GM12891 (cell line): ENCODE measurements at regions not wholly inside any gene's neighbourhood (a gene's known extent, or its start where the extent isn't known, plus 50 kb on each side); places are given as distances from the start of the nearest gene placed in this dataset.

Experiments used
- DNase-seq: peaks from one replicate; pipeline ENCODE4 v3.0.0; 2011; ENCODE audit warnings: low spot score; ENCODE audit not compliant: insufficient read length
- FAIRE-seq: peaks from 2 replicates; lab custom pipeline; 2011; peaks lifted over from hg19 to GRCh38; lab: Jason Lieb, UNC
- PAX5 ChIP-seq: IDR thresholded peaks from 2 replicates; pipeline ENCODE4 v1.6.1; 2011; ENCODE audit warnings: low read length, moderate library complexity, mild to moderate bottlenecking; ENCODE audit not compliant: insufficient read depth, severe bottlenecking
- POLR2A ChIP-seq: IDR thresholded peaks from 2 replicates; pipeline ENCODE4 v1.6.1; 2011; ENCODE audit warnings: low read depth, low read length, control low read depth
- POLR2AphosphoS5 ChIP-seq: IDR thresholded peaks from 2 replicates; pipeline ENCODE4 v1.6.1; 2011; ENCODE audit warnings: low read depth, low read length, control low read depth
- POU2F2 ChIP-seq: IDR thresholded peaks from 2 replicates; pipeline ENCODE4 v1.6.1; 2011; ENCODE audit warnings: low read depth, mild to moderate bottlenecking, control low read depth, low read length, moderate library complexity
- SPI1 ChIP-seq: IDR thresholded peaks from 2 replicates; pipeline ENCODE4 v1.6.1; 2011; ENCODE audit warnings: low read depth, low read length, control low read depth
- TAF1 ChIP-seq: IDR thresholded peaks from 2 replicates; pipeline ENCODE4 v1.6.1; 2011; ENCODE audit warnings: low read depth, low read length, control low read depth

- FAIRE-seq = no peak
- no peak for TF ChIP-seq TAF1
- TF ChIP-seq POLR2AphosphoS5 = no peak
- TF ChIP-seq SPI1 = no peak
- no peak for TF ChIP-seq PAX5
- no peak for TF ChIP-seq POLR2A
Measured at GRCh38 chr10:85226596-85226995, 898.2 kb downstream of the CCSER2 start.

DNA sequence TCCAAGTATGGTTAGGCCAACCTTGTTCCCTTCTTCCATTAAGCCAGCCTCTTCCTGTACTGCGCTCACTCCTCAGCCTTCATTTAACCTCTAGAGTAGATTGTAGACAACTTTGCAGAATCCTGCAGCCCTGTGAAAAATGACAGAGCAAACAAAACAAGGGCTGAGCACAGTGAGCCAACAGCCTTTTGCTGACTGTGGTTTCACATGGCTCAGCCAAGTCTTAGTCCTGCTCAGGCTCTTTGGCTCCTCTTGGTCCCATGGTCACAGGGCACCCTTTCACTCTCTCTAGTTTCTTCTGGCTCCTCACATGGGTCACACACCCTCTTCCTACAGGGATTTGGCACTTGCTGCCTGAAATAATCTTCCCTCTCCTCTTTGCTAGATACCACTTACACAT lies 900.3 kb downstream of the CCSER2 start:
- no peak for DNase-seq
- no peak for FAIRE-seq
- TF ChIP-seq PAX5 (no peak), POLR2AphosphoS5 (no peak), SPI1 (no peak), TAF1 (no peak), POLR2A (no peak)

More at GRCh38 chr10:85226596-85226995, 898.2 kb downstream of the CCSER2 start:
- no peak for DNase-seq

GRCh38 chr10:85231534-85232270 lies 903.3 kb downstream of the CCSER2 start:
- no peak for DNase-seq
- no peak for TF ChIP-seq POU2F2
- TF ChIP-seq PAX5 = no peak
- FAIRE-seq = no peak

- no peak for FAIRE-seq
- DNase-seq = no peak
- no peak for TF ChIP-seq SPI1
- no peak for TF ChIP-seq PAX5
- no peak for TF ChIP-seq POLR2AphosphoS5
- TF ChIP-seq POLR2A = no peak
- TF ChIP-seq POU2F2 = no peak
- TF ChIP-seq TAF1 = no peak
Measured at GRCh38 chr10:85235258-85235657, 906.9 kb downstream of the CCSER2 start.

DNA sequence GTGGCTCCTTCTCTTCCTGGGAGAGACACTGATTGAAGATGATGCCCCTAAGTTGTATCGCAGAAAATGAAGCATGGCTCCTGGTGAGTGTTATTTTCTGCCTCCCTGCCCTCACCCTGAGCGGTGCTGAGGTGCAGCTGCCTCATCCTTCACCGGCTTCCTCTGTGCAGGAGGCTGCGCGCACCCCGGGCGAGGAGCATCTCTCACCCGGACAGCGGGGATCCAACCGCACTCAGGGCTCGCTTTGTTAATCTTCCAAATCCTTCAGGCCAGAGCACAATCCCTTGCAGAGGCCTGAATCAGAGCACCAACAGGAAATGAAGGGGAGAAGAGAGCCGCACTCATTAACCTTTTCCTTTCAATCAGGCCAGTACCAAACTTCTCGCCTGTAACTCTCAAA lies 910.3 kb downstream of the CCSER2 start:
- no peak for FAIRE-seq
- DNase-seq = no peak
- no peak for TF ChIP-seq POLR2AphosphoS5
- TF ChIP-seq PAX5 = no peak
- no peak for TF ChIP-seq POU2F2
- TF ChIP-seq TAF1 = no peak
- TF ChIP-seq POLR2A = no peak

DNA sequence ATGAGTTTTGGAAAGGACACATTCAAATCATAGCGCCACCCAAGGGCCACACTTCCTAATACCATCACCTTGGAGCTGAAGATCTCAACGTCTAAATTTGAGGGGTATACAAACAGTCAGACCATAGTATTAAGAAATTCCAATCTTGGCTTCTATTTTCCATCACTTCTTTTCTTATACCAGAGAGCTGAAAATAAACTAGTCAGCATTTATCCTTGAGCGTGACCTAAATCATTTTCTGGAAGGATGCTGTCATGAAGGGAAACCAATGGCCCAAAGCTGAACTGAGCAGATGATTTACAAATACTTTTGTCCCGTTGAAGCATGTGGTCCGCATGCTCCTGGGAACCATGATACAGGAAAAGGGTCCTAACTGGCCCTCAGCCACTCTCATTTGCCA lies 921.9 kb downstream of the CCSER2 start:
- FAIRE-seq = no peak

GRCh38 chr10:85256481-85256880 lies 928.1 kb downstream of the CCSER2 start:
- DNase-seq = no peak
- no peak for FAIRE-seq
- TF ChIP-seq POLR2AphosphoS5 (no peak), POLR2A (no peak), SPI1 (no peak), POU2F2 (no peak), TAF1 (no peak), PAX5 (no peak)

More for the DNA sequence above, 921.9 kb downstream of the CCSER2 start:
- TF ChIP-seq SPI1 = no peak
- TF ChIP-seq POLR2A = no peak
- TF ChIP-seq PAX5 = no peak
- TF ChIP-seq TAF1 = no peak
- TF ChIP-seq POU2F2 = no peak
- DNase-seq = no peak

DNA sequence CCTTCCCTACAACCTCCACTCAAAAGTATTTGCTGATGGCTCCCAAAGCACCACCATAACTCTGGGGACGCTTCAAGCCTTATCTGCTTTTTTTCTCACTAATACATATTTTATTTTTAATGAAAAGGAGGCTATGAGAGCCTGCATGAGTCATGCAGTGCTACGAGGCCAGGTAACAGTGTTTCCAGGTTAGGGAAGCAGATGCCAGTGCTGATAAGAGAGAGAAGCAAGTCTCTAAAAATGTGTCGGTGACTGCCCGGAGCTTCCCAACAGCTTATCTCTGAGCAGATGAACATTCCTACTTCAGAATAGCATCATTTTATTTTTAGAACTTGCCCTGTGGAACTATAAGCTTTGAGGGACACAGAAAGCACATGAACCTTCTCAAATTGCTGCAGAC lies 931.5 kb downstream of the CCSER2 start:
- FAIRE-seq = no peak
- DNase-seq = no peak
- TF ChIP-seq PAX5 (no peak), SPI1 (no peak)

DNA sequence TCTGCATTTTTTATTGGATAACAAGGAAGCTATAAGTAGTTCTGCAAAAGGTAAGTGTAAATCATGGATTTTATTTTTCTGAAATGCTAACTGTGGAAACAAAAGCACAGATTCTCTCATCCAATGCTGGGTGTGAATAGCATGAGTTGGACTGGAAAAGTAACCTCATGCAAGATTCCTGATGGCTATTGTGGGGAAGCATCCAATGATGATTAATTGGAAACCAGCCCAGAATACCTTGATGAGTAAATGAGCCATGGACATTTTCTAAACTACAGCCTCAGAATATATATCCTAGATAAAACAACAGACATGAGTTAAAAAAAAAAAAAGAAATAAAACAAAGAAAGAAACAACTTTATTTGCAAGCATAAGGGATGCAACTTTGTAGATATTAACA lies 934.6 kb downstream of the CCSER2 start:
- DNase-seq = no peak
- FAIRE-seq = no peak
- TF ChIP-seq POU2F2 (no peak), PAX5 (no peak), POLR2AphosphoS5 (no peak), TAF1 (no peak), SPI1 (no peak), POLR2A (no peak)

- DNase-seq (no peak), FAIRE-seq (no peak)
- TF ChIP-seq SPI1 (no peak), POU2F2 (no peak), POLR2AphosphoS5 (no peak), PAX5 (no peak), TAF1 (no peak), POLR2A (no peak)
Measured at GRCh38 chr10:85265121-85265520, 936.7 kb downstream of the CCSER2 start.

DNA sequence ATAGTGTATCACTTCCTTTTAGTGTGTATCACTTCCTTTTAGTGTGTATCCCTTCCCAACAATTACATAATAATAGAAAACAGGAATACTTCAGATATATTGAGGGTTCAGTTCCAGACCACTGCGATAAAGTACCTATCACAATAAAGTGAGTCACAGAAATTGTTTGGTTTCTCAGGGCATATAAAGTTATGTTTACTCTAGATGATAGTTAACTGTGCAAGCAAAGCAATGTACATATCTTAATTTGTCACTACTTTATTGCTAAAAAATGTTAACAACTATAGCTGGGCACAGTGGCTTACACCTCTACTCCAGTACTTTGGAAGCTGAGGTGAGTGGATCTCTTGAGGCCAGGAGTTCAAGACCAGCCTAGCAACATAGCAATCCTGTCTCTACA lies 938.4 kb downstream of the CCSER2 start:
- TF ChIP-seq SPI1 (no peak), POLR2AphosphoS5 (no peak), TAF1 (no peak), POLR2A (no peak), PAX5 (no peak), POU2F2 (no peak)
- no peak for FAIRE-seq
- no peak for DNase-seq
